GM21381 (cell line): ENCODE measurements at regions not wholly inside any gene's neighbourhood (a gene's known extent, or its start where the extent isn't known, plus 50 kb on each side); places are given as distances from the start of the nearest gene placed in this dataset.

Source experiments
- ATAC-seq: cut with Tn5 transposase; IDR thresholded peaks from one replicate; pipeline ENCODE4 v1.9.1; 2021; ENCODE audit warnings: mild to moderate bottlenecking, moderate library complexity; ENCODE audit not compliant: unreplicated experiment

GRCh38 chr9:22279636-22280035 lies 167.0 kb upstream of the DMRTA1 start:
- ATAC-seq = no peak

DNA sequence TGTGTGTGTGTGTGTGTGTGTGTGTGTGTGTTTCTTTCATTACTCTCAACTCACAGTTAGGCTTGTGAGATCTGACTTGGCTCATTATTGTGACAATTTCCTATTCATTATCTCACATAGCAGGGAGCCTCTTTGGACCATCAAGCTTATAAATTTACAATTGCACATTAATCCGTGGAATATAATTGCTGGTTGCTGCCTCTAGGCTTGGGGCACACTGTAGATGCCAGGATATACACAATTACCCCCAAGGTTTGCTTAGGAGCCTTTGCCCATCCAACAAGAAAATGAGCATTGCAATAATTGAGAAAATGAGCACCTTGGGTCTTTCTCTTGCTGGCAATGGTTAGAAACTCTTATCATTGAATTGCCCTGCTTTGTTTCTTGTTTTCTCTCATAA lies 161.6 kb upstream of the DMRTA1 start:
- ATAC-seq = no peak

DNA sequence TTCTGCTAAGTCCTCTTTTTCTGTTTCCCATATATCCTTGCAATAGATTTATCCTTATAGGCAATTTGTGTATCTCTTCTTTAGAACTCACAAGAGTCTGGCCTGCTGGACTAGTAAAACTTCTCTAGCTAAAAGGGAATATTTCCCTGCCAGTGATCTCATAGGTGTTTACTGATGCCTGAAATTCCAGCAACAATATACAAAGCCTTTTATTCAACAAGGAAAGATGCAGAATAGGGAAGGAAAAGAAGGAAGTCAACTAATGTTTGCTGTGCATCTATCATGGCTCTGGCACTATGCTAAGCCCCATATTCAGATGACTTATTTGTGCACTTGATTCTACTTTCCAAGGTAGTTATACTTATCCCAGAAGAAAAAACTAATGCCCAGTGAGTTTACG lies 160.0 kb upstream of the DMRTA1 start:
- ATAC-seq = no peak

DNA sequence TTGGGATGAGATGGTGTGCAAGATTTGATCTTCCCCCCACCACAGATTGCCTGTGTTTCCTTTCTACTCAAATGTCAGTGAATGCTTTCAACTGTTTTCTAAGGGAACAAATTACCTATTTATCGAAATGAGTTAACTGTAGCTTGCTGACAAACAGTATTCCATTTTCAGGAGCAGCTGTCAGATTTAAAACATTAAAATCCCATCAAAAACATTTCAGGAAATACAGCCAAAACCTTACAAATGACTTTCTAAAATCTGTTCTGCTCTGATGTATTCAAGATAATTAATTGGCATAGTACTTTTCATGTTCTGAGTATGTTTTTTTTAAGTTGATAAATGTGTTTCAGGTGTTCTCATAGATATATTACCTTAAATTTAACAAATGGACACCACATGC lies 158.0 kb upstream of the DMRTA1 start:
- ATAC-seq = no peak

DNA sequence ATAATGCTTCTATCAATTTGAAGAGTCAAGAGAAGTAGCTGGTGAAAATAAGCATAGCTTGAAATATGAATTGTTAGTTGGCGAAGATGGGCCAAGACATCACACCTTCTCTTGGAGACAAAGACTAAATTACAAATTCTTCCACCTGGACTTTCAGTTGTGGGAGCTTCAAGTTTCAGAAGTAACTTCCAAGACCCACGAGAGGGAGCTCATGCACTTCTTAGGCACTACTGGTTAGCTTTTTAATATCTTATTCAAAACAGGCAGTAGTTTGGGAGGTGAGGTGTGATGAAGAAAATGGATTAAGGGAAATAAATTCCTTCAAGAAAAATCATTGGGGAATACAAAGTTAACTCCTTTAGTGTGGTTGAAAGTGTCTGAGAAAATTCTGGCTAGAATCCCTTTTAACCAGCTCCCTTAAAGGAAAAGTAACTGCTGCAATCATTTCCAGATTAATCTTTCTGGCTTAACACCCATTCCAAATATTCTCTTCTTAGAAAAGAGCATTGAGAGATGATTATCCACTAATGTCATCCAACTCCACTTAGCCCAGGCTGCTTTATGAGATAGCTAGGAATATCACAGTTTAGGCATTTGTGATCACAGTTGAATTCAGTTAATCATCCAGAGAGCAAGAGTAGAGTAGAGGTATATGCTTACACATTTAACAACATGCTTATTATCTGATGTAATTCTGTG lies 139.5 kb upstream of the DMRTA1 start:
- ATAC-seq = no peak

DNA sequence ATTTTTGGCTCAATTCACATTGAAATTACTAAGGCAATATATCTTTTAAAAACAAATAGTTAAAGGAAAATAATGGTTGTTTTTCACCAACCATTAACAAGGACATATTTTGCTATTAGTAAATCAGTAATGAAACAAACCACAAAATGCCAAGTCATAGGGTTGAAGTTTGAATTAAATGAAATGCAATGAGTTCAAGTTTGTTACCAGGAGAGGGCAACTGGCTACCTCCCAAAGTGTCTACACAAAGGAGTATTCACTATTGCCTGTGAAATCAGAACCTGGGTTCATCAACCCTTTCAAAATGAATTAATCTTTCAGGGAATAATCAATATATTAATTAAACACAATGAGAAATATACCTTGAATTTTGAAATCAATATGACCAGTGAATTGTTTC lies 138.4 kb upstream of the DMRTA1 start:
- no peak for ATAC-seq

DNA sequence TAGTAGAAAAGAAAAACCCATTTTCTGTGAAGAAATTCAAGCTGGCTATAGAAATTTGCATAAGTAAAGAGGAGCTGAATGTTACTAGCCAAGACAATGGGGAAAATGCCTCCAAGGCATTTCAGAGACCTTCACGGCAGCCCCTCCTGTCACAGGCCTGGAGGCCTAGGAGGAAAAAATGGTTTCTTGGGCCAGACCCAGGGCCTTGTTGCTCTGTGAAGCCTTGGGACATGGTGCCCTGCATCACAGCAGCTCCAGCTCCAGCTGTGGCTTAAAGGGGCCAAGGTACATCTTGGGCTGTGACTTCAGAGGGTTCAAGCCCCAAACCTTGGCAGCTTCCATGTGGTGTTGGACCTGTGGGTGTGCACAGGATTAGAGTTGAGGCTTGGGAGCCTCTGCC lies 130.0 kb upstream of the DMRTA1 start:
- no peak for ATAC-seq

- ATAC-seq = no peak
Measured at GRCh38 chr9:22331533-22331932, 115.1 kb upstream of the DMRTA1 start.

DNA sequence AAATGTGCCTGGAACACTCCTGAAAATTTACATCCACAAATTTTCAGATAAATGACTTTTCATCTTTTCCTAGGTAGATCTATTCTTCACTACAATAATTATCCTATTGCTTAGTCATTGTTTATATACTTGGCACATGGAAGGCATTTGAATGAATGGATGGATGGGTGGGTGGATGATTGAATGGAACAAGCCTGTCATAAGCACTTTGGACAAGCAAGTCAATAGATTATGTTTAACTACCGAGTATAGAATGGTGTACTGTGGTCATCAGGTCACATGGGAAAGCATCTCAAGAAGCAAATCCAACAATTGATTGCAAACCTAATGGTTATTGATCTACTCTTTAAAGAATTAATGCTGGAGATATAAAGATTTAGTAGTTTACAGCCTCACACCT lies 114.4 kb upstream of the DMRTA1 start:
- ATAC-seq = no peak

DNA sequence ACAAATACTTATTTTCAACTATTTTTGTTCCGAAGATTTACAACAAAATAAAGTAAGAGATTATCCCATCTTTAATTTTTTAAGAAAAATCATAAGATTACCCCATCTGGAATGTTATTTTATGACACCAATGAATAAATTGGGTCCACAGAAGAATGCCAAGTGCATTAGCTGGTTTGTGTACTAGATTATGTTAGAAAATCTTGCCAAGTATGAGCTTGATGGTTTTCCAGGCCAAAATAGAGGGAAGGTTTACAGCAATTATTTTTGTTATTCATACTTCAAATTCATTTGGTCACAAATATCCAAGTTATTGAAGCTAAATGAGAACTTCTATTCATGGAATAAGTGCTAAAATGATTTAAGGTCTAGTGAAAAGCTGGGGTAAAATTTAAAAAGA lies 109.4 kb upstream of the DMRTA1 start:
- ATAC-seq = no peak

GRCh38 chr9:22342491-22343217 lies 104.0 kb upstream of the DMRTA1 start:
- no peak for ATAC-seq

GRCh38 chr9:22343218-22343611 lies 103.4 kb upstream of the DMRTA1 start:
- ATAC-seq = no peak

GRCh38 chr9:22354699-22355384 lies 91.8 kb upstream of the DMRTA1 start:
- ATAC-seq = no peak

DNA sequence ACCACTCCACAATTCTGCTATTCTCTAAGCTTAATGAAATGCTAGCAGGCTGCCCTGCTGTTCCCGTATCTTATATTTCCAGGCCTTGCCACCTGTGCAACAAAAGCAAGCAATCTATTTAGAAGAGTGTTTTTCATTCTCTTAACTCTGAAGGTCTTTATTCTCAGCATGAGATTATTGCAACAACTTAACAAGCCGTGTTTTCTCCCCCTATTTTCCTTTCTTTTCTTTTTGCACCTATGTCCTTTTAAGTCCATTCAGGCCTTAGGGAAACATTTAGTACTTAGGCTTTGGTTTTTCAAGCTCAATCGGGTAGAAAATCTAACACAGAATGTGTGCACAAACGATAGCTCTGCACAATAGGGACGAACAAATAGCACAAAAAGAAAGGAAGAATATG lies 89.6 kb upstream of the DMRTA1 start:
- ATAC-seq = no peak

DNA sequence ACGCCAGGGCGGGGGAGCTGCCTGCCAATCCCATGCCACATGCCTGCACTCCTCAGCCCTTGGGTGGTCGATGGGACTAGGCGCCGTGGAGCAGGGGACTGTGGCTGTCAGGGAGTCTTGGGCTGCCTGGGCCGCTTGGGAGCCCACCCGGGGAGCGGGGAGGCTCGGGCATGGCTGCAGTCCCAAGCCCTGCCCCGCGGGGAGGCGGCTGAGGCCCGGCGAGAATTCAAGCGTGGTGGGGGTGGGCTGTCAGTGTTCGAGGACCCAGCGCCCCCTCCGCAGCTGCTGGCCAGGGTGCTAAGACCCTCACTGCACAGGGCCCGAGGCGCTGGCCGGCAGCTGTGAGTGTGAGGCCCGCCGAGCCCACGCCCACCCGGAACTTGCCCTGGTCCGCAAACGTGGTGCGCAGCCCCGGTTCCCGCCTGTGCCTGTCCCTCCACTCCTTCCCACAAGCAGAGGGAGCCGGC lies 83.2 kb upstream of the DMRTA1 start:
- no peak for ATAC-seq

DNA sequence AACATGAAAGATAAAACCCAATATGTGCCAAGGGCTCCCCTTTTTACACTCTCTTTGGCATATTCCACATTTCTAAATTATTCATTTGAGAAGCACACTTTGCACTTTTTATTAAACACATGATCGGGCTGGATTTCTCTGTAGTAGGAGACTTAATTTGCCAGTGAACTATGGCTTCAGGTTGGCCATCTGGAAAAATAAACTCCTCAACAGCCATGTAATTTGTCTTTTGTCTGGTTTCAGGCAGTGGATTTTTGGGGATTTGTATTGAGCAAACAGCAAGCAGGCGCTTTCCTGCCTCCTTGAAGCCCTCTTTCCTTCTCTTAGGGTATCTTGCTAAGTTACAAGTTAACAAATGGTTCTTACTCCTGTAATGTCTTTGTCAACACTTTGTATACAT lies 73.0 kb upstream of the DMRTA1 start:
- ATAC-seq = no peak

DNA sequence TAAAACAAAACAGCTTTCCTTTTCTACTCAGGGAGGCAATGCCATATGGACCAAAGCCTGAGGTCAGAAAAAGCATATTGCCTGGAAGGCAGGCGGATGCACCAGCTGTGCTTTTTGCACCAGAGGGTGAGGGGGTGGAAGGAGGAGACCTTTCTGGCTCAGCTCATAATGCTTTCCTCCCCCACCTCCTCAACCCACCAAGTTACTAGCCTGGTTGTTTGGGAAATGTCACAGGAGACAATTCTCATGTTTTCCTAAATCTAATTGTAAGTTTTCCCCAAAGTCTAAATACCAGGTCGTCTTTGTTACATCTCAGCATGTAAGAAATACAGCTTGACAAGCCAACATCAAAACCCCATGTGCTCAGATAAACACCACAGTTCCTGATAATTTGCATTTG lies 72.6 kb upstream of the DMRTA1 start:
- ATAC-seq = no peak

- ATAC-seq = no peak
Measured at GRCh38 chr9:22379272-22379671, 67.4 kb upstream of the DMRTA1 start.

GRCh38 chr9:22381170-22381569 lies 65.5 kb upstream of the DMRTA1 start:
- no peak for ATAC-seq

DNA sequence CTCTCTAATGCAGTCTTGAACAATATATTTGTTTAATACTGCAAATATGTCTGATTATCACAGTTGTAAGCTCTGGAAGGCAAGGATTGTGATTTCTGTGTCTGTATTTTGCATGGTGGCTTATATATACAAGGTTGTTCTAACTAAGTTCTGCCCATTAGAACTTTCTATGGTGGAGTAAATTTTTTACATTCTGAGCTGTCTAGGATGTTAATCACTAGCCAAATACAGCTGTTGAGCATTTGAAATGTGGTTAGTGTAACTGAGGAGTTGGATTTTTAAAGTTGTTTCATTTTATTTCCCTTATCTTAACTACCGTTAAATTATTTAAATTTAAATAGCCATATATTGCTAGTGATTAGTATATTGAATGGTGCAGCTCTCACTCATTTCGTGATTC lies 64.3 kb upstream of the DMRTA1 start:
- no peak for ATAC-seq

GRCh38 chr9:22383718-22384117 lies 62.9 kb upstream of the DMRTA1 start:
- ATAC-seq = no peak

DNA sequence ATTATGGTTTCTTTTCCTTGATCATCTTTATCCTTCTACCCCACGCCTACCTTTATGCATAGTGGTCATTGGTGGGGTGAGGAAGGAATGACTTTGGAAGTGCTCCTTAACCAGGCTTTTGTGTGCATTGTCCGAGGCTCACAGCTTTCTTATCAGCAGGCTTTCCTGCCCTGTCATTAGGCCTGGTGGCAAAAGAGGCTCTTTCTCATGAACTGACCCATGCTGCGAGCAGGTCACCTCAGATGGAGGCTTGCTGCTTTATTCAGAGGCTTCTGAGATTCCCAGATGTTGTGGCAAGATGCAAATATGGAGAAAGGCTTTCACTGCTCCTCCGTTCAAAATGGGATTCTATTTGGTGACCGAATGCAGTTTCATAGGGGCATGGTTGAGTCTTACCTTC lies 57.4 kb upstream of the DMRTA1 start:
- no peak for ATAC-seq
